Hematopoietic multipotent progenitor cell treated with erythropoietin and hydrocortisone succinate and interleukin-3 and kit ligand, for 8 days (in vitro differentiated cells): ENCODE measurements at regions not wholly inside any gene's neighbourhood (a gene's known extent, or its start where the extent isn't known, plus 50 kb on each side); places are given as distances from the start of the nearest gene placed in this dataset.
"Not testable (repeated sequence)": the region's sequence is repeated elsewhere in the genome, so short reads cannot be mapped to it uniquely, and the experiment has no call there.

ENCODE experiments used
- DNase-seq: peaks from one replicate; pipeline ENCODE4 v3.0.0-alpha.2; 2015

DNA sequence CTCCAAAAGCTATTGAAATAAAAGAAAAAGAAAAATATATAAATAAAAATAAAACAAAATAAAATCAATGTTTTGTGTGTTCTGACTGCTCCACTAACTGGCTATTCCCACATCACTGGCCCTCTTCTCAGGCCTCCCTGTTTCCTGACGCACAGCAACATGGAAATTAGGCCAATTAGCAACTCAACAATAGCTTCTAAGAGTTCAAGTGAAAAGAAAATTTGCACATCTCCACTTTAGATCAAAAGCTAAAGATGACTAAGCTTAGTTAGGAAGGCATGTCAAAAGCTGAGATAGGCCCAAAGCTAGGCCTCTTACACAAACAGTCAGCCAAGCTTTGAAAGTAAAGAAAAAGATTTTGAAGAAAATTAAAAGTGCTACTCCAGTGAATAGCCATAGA is 200.8 kb downstream of the DUSP6 start:
- DNase-seq = no peak

DNA sequence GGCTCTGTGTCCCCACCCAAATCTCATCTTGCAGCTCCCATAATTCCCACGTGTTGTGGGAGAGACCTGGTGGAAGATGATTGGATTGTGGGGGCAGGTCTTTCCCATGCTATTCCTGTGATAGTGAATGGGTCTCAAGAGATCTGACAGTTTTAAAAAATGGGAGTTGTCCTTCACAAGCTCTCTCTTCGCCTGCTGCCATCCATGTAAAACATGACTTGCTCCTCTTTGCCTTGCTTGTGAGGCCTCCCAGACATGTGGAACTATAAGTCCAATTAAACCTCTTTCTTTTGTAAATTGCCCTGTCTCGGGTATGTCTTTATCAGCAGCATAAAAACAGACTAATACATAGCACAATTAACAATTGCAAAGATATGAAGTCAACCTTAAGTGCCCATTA is 201.5 kb downstream of the DUSP6 start:
- not testable (repeated sequence) for DNase-seq

DNA sequence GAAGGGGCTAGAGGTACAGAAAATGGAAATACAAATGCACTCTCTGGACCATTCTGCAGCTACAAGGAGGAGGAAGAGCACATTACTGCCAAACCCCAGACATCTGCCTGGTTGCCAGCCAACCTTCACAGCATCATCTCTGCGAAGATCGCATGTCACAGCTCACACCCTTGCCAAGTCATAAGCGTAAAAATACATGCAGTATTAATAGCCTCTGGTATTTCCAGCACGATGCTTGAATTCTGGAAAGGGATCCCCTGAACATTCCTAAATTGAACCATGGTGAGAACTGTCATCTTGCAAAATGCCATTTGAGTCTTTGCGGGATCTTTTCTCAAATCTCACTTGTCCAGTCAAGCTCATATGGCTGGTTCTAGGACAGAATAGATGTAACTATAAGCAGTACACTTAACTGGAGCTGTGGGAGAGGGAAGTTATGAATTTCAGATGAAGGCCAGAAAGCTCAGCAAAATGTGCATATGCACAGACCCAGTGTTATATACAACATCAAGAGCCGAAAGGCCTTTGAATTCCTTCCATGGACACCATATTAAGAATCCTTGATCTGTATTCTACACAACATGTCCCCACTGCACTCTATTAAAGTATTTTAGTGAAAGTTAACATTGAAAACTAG is 211.6 kb downstream of the DUSP6 start:
- DNase-seq = no peak

DNA sequence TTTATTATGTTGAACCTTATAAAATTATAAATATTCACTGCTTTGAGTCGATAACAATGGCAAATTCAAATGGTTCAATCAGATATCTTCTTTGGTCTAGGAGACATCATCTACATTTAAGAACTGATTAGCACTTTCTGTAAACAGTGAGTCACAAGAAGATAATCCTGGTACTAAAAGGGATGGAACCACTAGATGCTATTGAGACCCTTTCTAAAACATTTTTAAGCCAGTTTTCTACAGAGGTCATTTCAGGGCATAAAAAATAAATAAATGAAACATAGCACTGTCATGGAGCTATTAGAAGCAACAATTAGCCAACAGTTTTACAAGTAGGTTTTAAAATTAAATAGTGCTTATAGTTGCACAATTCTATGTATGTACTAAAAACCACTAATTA is 212.2 kb downstream of the DUSP6 start:
- no peak for DNase-seq

DNA sequence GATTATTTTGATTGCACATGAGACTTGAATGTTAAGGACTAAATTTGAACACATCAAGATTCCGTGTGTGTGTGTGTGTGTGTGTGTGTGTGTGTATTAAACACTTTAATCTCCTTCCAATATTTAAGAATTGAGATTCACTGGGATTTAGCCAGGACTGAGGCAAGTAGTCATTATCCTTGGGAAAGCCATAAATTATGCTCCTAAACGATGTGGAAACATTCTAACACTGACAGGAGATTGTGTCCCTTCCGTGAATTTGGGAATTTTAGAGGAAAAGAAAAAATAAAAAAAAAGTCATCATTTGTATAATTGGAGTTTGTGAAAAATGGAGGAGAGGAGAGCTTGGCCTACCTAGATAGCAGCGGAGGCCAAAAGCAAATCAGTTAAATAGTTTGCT is 212.9 kb downstream of the DUSP6 start:
- no peak for DNase-seq

DNA sequence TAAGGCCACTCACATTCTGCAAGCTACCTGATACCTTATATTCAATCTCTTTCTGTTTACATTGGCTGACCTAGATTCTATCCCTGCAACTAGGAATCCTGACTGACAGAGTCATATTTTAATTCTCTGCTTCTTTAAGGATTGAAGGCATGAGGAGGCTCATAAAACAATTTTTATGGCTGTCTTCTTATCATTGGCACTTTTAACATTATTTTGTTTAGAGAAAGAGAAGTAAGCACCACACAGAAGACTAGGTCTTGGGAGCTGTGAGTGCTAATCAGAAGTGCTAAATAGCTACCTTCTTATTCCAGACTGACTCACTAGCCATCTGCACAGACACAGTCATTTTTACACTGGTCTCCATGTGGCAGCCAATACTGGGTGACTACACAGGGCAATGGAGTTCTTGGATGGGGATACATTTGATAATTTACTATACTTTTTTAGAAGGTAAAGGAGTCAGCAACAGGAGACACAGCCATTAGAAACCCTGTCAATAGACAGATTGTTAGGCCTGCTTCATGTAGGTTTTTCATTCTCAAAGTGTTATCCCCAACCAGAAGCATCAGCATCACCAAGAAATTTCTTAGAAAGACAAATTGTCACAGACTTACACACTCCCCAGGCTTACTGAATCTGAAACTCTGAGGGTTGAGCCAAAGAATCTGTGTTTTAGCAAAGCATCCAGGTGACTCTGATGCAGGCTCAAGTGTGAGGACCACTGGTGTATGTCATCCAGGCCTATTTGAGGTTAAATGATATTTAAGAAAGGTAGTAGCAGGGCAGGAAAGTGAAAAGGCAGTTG is 214.1 kb downstream of the DUSP6 start:
- no peak for DNase-seq

DNA sequence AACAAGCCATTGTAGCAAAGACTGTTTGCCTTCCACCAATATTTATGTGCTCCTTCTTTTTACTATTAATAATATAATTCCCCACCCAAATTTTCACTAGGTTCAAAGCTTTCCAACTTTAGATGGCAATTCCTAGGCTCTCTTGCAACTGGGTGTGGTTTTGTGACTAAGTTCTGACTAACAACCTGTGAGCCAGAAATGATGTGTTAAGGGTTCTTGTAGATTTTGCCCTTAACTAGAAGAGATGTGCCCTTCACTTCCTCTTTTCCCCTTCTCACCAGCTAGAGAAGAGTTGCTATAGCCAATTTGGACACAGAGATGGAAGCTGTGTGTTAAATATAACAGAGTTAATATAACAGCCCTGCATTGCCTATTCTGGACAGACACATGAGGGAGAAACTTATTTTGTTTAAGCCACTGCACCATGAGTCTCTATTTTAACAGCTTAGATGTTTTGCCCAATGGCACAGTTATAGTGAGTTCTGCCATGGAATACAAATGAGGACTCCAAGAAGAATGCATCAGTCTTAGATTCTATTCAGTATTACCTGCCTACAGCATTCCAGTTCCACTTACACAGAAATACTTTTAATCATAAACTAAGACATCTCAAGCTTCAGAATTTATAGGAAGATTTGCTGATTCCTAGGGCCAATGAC is 216.2 kb downstream of the DUSP6 start:
- no peak for DNase-seq

DNA sequence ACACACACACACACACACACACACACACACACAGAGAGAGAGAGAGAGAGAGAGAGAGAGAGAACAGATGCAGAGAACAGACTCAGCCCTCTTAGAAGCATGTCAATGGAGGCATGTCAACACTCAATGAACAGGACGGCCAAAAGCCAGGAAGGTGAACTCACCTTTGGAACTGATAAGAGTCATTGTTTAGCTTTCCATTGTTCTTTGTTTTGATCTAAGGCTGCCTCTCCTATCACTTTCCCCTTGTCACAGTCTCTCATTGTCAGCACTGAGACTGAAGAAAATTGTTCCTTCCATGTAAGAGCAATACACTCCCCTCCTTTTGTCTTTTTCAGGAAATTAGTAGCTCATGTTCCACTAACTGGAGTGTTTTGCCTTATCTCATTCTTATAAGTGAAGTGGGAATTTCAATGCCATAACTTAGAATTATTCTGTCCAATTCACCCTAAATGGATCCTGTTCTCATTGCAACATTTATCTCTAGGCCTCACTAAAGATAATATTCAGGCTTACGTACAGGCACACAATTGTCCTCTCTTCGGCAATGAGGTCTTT is 218.0 kb downstream of the DUSP6 start:
- no peak for DNase-seq

DNA sequence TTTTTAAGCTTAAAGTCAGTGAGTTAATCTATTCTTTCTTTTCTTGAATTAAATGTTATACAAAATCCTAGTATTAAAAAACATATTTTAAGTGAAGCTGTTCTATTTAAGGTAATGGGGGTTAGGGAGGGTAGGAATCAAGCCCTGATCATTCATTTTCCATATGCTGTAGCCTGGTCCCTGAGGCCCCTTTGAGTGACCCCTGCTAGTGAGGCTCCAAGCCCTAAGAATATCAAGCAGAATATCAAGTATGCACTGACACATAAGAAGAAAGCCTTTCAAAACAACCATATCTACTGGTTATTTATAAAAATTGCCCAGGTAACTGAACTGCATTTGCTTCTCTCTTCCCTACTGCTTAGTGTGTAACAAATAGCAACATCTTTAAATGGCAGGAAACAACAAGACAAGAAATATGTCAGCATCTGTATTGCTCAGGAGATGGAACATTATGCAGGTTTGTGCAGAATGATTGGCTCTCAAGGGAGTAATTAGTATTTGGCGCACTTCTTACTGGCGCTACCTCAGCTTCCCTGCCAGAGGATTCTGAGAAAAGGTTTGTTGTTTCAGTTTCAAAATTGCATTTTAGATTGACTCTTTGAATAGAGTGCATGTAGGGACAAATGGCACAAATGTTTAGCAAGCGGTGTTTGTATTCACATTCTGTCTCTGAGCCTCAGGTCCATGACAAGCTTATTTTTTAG is 223.0 kb downstream of the DUSP6 start:
- DNase-seq = no peak

DNA sequence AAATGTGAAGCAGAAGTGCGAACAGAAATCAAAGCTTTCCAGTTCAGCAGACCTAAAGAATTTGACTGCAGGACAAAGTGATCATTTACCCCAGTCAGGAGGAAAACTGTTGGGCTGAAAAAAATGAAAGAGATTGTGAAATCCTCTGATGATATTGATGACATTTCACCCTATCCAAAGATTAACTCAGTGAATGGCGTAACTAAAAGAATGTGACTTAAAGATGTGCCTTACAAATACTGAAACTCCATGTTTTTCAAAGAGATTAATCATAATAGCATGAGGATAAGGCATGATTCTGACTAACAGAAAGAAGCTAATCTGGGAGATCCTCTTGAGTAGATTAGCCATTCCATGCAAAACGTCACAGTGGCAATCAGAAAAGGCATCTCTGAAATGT is 225.6 kb downstream of the DUSP6 start:
- no peak for DNase-seq

DNA sequence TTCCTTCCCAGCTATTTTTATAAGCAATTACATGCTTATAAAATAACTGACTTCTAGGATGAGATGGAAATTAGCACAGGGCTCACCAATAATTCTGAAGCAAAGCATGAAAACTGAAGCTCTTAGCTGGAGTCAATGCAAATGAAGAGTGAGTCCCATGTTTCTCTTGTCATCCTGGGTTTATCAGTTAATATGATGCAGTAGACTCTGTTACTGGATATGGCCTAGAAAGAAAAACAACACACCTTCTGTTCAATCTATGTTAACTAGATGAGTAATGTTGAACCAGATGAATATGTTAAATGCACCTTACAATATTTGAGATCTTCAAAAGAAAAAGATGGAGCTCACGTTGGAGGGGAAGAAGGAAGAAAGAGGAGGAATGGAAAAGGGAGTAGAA is 229.4 kb downstream of the DUSP6 start:
- DNase-seq = no peak

DNA sequence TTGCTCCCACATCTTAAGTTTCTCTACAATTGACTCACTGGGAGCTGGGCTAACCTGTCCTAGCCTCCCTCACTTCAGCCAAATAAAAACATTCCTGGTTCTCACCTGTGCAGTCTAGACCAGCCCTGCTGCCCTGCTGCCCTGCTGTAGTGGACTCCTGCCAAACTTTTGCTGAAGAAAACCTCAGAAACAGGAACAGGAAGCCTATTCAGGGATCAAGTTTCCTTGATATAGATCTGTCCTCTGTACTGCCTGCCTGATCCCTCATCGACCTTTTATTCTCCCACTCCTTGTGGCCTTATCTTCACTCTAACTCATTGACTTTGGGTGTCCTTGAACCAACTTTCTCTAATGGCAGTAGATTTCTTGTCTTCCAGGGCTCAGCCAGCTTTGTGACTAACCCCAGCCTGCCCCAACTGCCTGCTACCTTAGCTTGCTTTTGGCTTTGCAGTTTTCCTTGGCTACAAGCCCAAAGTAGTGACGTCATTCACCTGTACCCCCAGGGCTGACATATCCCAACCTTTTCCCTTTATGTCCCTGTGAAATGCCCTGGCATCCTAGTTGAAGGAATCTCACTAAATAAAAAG is 234.8 kb downstream of the DUSP6 start:
- DNase-seq = no peak

DNA sequence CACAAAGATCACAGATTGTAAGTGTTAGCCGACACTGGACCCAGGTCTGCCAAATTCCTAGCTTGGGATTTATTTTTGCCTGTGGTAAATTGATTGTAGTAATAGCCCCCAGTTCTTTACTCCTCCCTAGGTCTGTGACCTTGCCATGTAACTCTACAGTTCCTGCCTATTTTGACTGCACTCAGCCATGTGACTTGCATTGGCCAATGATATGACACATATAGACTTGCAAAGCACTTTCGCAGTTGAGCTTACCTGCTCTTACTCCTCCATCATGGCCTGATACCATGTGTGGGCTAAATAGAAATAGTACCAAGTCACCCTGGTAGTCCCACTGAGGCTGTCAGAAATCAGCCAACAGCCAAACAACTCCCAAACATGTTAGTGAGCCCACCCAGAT is 240.3 kb downstream of the DUSP6 start:
- no peak for DNase-seq

DNA sequence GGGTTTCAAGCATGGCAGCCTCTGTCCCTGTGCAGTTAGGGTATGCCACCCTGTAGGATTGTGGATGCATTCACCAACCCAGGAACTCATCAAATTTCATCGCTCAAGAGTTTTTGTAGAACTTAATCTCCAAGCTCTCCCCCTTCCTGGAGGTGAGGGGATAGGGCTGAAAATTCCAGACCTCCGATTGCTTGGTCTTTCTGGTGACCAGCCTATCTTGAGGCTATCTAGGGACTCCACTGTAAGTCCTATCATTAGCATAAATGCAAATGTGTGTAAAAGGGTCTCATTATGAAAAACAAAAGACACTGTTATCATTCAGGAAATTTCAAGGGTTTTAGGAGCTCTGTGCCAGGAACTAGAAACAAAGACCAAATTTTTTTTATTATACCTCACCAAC is 244.0 kb downstream of the DUSP6 start:
- no peak for DNase-seq

DNA sequence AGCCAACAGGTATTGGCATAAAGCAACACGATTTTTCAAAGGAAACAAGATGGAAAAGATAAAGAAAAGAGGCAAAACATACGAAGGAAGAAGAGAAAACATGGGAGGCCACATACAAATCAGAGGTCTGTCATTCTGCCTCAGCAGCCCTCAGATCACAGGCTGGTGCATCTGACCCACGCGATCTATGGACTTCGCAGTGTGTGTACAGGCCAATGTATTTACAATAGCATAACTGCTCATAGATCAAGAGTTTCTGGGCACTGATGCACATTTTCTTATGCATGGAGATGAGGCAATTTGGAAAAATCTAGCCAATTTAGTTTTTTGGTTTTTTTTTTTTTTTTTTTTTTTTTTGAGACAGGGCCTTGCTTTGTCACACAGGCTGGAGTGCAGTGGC is 245.4 kb downstream of the DUSP6 start:
- no peak for DNase-seq

DNA sequence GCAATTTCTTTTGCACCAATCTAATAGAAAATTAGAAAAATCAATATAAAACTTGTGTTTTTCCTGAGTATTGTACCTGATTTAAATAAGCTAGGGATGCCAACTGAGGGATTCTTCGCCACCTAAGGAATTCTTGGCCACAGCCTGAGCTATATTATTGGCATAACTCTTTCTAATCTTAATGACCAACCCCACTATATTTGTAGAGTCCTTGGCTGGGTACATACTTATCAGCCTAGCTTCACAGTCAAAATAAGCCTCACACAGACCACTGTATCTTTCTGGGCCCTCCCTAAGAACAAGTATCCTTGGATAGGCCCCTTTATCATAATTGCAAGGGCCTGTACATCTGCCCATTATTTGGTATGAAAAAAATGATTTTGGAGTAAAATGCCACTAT is 247.1 kb downstream of the DUSP6 start:
- DNase-seq = no peak

DNA sequence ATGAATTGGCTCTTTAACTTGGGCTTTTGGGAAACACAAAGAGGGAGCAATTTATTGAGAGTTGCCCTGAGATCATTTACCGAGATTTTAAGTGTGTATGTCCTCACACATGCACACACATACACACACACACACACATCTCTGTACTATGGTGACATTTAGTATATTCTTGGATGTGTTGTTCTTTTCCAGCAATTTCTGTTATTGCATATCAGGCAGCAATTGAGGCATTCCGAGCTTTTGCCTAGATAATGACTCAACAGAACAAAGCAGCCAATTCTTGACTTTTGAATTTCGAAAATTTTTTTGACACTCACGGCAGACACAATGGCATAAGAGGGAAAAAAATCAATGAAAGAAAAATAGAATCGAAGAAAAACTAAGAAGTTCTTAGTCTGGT is 248.5 kb downstream of the DUSP6 start:
- DNase-seq = no peak

DNA sequence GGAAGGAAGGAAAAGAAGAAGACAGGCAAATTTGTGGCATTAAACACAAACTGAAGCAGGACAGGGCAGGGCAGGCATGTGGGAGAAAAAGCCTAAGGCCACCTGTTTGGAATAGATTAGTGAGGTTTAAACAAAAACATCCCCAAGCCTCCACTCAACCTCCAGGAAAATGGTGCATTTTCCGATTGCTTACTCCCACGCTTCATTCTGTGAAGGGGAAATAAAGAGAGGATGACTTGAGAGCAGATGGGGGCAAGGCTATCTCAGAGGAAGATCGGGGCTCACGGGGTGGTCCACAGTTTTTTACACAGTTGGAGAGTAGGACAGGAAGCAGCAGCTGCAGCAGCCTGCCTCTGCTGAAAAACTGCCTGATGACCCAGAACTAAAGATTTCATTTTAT is 250.9 kb downstream of the DUSP6 start:
- DNase-seq = no peak

DNA sequence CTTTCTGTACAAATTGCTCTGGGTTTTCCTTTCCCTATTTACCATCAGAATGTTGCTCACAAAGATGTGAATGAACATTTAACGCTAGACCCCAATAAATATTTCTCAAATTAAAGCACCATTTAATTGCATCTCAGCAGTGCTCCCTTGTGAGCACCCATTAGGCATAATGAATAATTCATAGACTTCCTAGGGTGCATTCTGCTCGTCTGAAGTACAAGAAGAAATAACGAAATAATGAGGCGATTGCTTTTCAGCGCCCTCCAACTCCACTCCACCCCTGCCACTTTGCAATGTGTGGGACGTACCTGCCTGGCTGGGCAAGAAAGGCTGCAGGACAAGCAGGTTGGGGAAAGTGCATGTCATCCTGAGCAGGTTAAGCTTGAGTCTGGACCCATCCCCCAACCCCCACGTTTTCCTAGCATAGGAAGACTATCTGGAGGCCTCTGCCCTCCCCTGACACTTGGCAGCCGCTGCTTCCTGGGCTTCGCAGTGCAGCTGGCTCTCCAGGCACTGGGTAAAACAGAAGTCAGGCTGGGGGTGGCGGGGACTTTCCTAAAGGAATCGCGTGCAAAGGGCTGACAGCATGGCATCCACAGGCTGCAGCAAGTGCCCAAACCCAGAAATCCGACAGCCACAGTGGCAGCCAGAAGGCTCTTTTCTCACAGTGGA is 253.7 kb downstream of the DUSP6 start:
- no peak for DNase-seq

DNA sequence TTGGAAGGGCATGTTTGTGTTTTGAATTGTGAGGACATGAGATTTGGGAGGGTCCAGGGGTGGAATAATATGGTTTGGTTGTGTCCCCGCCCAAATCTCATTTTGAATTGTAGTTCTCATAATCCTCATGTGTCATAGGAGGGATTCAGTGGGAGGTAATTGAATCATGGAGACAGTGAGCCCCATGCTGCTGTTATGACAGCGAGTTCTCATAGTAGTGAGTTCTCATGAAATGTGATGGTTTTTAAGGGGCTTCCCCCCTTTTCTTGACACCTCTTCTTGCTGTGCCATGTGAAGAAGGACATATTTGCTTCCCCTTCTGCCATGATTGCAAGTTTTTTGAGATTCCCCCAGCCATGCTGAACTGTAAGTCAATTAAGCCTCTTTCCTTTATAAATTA is 260.0 kb downstream of the DUSP6 start:
- no peak for DNase-seq

DNA sequence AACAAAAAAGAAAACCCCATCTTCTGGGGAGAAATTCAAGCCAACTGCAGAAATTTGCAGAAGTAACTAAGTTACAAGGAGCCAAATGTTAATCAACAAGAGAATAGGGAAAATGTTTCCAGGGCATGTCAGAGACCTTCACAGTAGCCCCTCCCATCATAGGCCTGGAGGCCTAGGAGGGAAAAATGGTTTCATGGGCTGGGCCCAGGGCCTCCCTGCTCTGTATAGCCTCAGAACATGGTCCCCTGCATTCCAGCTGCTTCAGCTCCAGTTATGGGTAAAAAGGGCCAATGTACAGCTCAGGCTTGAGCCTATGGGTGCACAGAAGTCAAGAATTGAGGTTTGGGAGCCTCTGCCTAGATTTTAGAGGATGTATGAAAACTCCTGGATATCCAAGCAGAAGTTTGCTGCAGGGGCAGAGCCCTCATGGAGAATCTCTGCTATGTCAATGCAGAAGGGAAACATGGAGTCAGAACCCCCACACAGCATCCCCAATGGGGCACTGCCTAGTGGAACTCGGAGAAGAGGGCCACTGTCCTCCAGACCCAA is 260.9 kb downstream of the DUSP6 start:
- DNase-seq = no peak

DNA sequence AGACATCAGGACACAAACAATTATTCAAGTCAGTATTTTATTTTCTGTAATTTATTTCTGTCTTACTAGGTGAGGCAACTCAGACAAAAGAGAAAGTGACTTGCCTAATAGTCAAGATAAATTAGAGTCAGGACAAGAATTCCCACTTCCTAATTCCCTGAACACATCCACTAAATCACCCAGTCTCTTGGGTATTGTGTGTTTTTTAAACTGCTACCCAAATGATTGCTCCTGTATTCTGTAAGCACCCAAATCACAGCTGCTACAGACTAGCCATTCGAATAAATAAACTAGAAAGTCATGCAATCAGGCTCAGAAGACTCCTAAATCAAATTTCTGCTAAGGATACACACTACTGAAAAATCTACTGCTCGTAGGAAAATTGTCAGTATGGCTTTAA is 263.0 kb downstream of the DUSP6 start:
- DNase-seq = no peak
